Left ventricle myocardium superior (tissue), 1 donor: ENCODE measurements at regions not wholly inside any gene's neighbourhood (a gene's known extent, or its start where the extent isn't known, plus 50 kb on each side); places are given as distances from the start of the nearest gene placed in this dataset.

Experiments used
- ATAC-seq: fragments of 200-7000 bp; cut with Tn5 transposase; one replicate; pipeline ENCODE4 v1.9.1; 2020; ENCODE audit warnings: mild to moderate bottlenecking, moderate library complexity
- DNase-seq: peaks from one replicate; pipeline ENCODE4 v3.0.0-alpha.2; 2020
- intact Hi-C: fragments of 100-400 bp; cut with micrococcal nuclease; formaldehyde crosslinking; loops from one replicate; pipeline ENCODE4 v1.11.0; 2022
- donor health status: DM: no; HTN: yes; CAD: no; lungs with severe emphysema.

- intact Hi-C loops, result no loop called here
- ATAC-seq (no peak), DNase-seq (no peak)
Measured at GRCh38 chr11:97289823-97290222, 900.0 kb downstream of the JRKL start.

- intact Hi-C loops, result no loop called here
- peak; percentile 52 for ATAC-seq
- DNase-seq, result no peak
Measured at GRCh38 chr11:97290464-97291041, 900.7 kb downstream of the JRKL start.

- DNase-seq (no peak), ATAC-seq (no peak)
- intact Hi-C loops, result no loop called here
Measured at GRCh38 chr11:97296301-97296700, 906.5 kb downstream of the JRKL start.

GRCh38 chr11:97309291-97309690 is 919.5 kb downstream of the JRKL start:
- ATAC-seq, result no peak
- intact Hi-C loops, result no loop called here
- no peak for DNase-seq

- intact Hi-C loops, result no loop called here
- no peak for ATAC-seq
- DNase-seq, result no peak
Measured at GRCh38 chr11:97325693-97326092, 935.9 kb downstream of the JRKL start.

GRCh38 chr11:97332271-97332670 is 942.5 kb downstream of the JRKL start:
- DNase-seq (no peak), ATAC-seq (no peak)
- intact Hi-C loops, result no loop called here

- ATAC-seq (no peak), DNase-seq (no peak)
- intact Hi-C loops, result no loop called here
Measured at GRCh38 chr11:97336064-97336463, 946.3 kb downstream of the JRKL start.

GRCh38 chr11:97345032-97345431 is 955.2 kb downstream of the JRKL start:
- intact Hi-C loops, result no loop called here
- ATAC-seq (no peak), DNase-seq (no peak)

- ATAC-seq (no peak), DNase-seq (no peak)
- intact Hi-C loops, result no loop called here
Measured at GRCh38 chr11:97349201-97349600, 959.4 kb downstream of the JRKL start.

- DNase-seq (no peak), ATAC-seq (no peak)
- intact Hi-C loops, result no loop called here
Measured at GRCh38 chr11:97351939-97352338, 962.1 kb downstream of the JRKL start.

- intact Hi-C loops, result no loop called here
- DNase-seq (no peak), ATAC-seq (no peak)
Measured at GRCh38 chr11:97354026-97354425, 964.2 kb downstream of the JRKL start.

- DNase-seq (no peak), ATAC-seq (no peak)
- intact Hi-C loops, result no loop called here
Measured at GRCh38 chr11:97354576-97354975, 964.8 kb downstream of the JRKL start.

- no peak for ATAC-seq
- no peak for DNase-seq
- intact Hi-C loops, result no loop called here
Measured at GRCh38 chr11:97355230-97355629, 965.4 kb downstream of the JRKL start.

GRCh38 chr11:97356144-97356543 is 966.3 kb downstream of the JRKL start:
- intact Hi-C loops, result no loop called here
- ATAC-seq, result no peak
- DNase-seq, result no peak

- intact Hi-C loops, result no loop called here
- no peak for DNase-seq
- no peak for ATAC-seq
Measured at GRCh38 chr11:97359016-97359415, 969.2 kb downstream of the JRKL start.

GRCh38 chr11:97361812-97362378 is 972.1 kb downstream of the JRKL start:
- intact Hi-C loops, result no loop called here
- ATAC-seq (no peak), DNase-seq (no peak)

GRCh38 chr11:97363331-97363730 is 973.5 kb downstream of the JRKL start:
- ATAC-seq (no peak), DNase-seq (no peak)
- intact Hi-C loops, result no loop called here

- intact Hi-C loops, result no loop called here
- ATAC-seq (no peak), DNase-seq (no peak)
Measured at GRCh38 chr11:97364047-97364446, 974.2 kb downstream of the JRKL start.

- no peak for DNase-seq
- no peak for ATAC-seq
- intact Hi-C loops, result no loop called here
Measured at GRCh38 chr11:97367406-97368083, 977.7 kb downstream of the JRKL start.

GRCh38 chr11:97389270-97389669 is 999.5 kb downstream of the JRKL start:
- ATAC-seq (no peak), DNase-seq (no peak)
- intact Hi-C loops, result no loop called here

GRCh38 chr11:97398246-97398645 is 1008.4 kb downstream of the JRKL start:
- ATAC-seq, result no peak
- DNase-seq, result no peak
- intact Hi-C loops, result no loop called here
